Psoas muscle (tissue), 7 donors: ENCODE measurements at regions not wholly inside any gene's neighbourhood (a gene's known extent, or its start where the extent isn't known, plus 50 kb on each side); places are given as distances from the start of the nearest gene placed in this dataset.

ENCODE experiments used
- ATAC-seq, 4 donors: fragments of 200-7000 bp; cut with Tn5 transposase; one replicate each; pipeline ENCODE4 v1.9.1; 2020; ENCODE audit warnings: moderate library complexity in 3 of 4, mild to moderate bottlenecking in 2 of 4
- DNase-seq, 2 donors: peaks; one replicate each; pipeline ENCODE4 v3.0.0-alpha.2; 2020
- H3K27ac ChIP-seq: fragments of 200-600 bp; one replicate; pipeline ENCODE4 v1.8.0; 2022
- H3K27me3 ChIP-seq, 3 donors: fragments of 200-600 bp in 1 of 3; one replicate each; pipeline versions ENCODE4 v1.6.1 to v1.8.0; 2013 to 2022; ENCODE audit warnings: low read length in 2 of 3, mild to moderate bottlenecking in 2 of 3, moderate library complexity in 1 of 3; ENCODE audit not compliant: insufficient read depth in 3 of 3
- H3K36me3 ChIP-seq, 2 donors: fragments of 200-600 bp in 1 of 2; one replicate each; pipeline versions ENCODE4 v1.6.1 to v1.8.0; 2013 to 2022; ENCODE audit warnings: low read depth in 1 of 2, mild to moderate bottlenecking in 1 of 2, moderate library complexity in 1 of 2; ENCODE audit not compliant: insufficient read depth in 1 of 2
- H3K4me1 ChIP-seq: fragments of 200-600 bp; one replicate; pipeline ENCODE4 v1.8.0; 2022
- H3K4me3 ChIP-seq: fragments of 200-600 bp; one replicate; pipeline ENCODE4 v1.8.0; 2022; ENCODE audit warnings: mild to moderate bottlenecking
- H3K9me3 ChIP-seq: fragments of 200-600 bp; one replicate; pipeline ENCODE4 v1.8.0; 2022
- WGBS, 3 donors: extraction: QIAGEN DNeasy Blood & Tissue Kit; methylation state at CpG; one replicate each; pipeline versions ENCODE4 v1.1.6 to v1.1.7; 2013; 5-methylcytosine and 5-hydroxymethylcytosine counted together
- intact Hi-C, 2 donors: fragments of 100-400 bp; cut with DNase I; formaldehyde crosslinking; loops; one replicate each; pipeline versions ENCODE4 v1.11.0 to v1.14.2; 2022
- TF ChIP-seq, protein P1 (sequence below): fragments of 200-600 bp; IDR thresholded peaks from one replicate; pipeline ENCODE4 v1.8.0; 2022; ENCODE audit warnings: antibody characterized with exemption
- donor health status: healthy with polysubstance abuse.
- donor health status: DM: no; HTN: no; CAD: no; lungs with moderate emphysema.
- donor health status: Bipolar disorder and iron deficiency.
- donor health status: healthy.
- donor health status: DM: yes; HTN: yes; CAD: no.
- donor health status: DM: no; HTN: no; CAD: no.
- donor health status: DM: yes; HTN: yes; CAD: no.

DNA sequence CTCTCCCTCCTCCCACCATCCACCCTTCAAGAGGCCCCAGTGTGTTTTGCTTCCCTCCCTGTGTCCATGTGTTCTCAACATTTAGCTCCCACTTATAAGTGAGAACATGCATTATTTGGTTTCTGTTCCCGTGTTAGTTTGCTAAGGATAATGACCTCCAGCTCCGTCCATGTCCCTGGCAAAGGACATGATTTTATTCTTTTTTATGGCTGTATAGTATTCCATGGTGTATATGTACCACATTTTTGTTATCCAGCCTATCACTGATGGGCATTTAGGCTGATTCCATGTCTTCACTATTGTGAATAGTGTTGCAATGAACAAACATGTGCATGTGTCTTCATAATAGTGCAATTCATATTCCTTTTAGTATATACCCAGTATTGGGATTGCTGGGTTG is 79.7 kb downstream of the MRPL32 start:
- ATAC-seq (no peak), DNase-seq (no peak)
- Histone ChIP-seq H3K27me3 (peaks cover 0 to 10% (median 9%) of the 10 kb centered on the region in 3 donors), H3K9me3 (no peaks in the 10 kb centered on the region), H3K27ac (no peak overlapping the region), H3K36me3 (no peaks in the 10 kb centered on the region), H3K4me3 (no peak overlapping the region), H3K4me1 (no peaks in the 10 kb centered on the region)
- intact Hi-C loops = loop anchor here in 1 of 2 donors (10.0 kb wide), 1 partner anchor 127 kb away; no protein-coding TSS in a partner anchor
- TF ChIP-seq, protein P1, sequence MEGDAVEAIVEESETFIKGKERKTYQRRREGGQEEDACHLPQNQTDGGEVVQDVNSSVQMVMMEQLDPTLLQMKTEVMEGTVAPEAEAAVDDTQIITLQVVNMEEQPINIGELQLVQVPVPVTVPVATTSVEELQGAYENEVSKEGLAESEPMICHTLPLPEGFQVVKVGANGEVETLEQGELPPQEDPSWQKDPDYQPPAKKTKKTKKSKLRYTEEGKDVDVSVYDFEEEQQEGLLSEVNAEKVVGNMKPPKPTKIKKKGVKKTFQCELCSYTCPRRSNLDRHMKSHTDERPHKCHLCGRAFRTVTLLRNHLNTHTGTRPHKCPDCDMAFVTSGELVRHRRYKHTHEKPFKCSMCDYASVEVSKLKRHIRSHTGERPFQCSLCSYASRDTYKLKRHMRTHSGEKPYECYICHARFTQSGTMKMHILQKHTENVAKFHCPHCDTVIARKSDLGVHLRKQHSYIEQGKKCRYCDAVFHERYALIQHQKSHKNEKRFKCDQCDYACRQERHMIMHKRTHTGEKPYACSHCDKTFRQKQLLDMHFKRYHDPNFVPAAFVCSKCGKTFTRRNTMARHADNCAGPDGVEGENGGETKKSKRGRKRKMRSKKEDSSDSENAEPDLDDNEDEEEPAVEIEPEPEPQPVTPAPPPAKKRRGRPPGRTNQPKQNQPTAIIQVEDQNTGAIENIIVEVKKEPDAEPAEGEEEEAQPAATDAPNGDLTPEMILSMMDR = no peak
- 83 to 86% (median 84%) methylated on average over 2 of the region's 2 CpGs for WGBS, 3 donors

DNA sequence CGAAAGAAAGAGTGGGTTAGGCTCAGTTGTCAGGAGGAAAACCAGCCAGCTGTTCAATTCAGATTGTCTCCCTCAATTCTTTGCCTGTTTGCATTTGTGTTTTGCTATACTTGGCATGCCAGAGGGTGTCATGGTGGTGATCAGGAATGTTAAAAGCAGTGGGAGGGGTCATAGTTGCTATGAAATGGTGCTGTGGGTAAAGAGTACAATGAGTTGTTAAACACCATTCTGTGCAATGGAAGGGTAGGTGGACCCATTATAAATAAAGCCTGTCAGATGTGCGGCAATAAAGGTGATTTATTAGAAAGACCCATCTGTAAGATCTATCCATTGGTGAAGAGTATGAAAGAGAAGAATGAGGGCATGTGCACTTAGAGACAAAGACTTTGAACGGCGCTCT is 82.2 kb downstream of the MRPL32 start:
- TF ChIP-seq, protein P1 = no peak
- ATAC-seq (no peak), DNase-seq (no peak)
- H3K27me3 ChIP-seq = peaks cover 0 to 10% (median 9%) of the 10 kb centered on the region in 3 donors
- intact Hi-C loops = loop anchor here in 1 of 2 donors (10.0 kb wide), 1 partner anchor 130 kb away; no protein-coding TSS in a partner anchor
- 78 to 84% (median 79%) methylated on average over 4 of the region's 4 CpGs for WGBS, 3 donors
- H3K36me3 ChIP-seq = no peaks in the 10 kb centered on the region
- no peaks in the 10 kb centered on the region for H3K9me3 ChIP-seq
- H3K27ac ChIP-seq = no peak overlapping the region
- H3K4me3 ChIP-seq = no peak overlapping the region
- H3K4me1 ChIP-seq = no peaks in the 10 kb centered on the region

DNA sequence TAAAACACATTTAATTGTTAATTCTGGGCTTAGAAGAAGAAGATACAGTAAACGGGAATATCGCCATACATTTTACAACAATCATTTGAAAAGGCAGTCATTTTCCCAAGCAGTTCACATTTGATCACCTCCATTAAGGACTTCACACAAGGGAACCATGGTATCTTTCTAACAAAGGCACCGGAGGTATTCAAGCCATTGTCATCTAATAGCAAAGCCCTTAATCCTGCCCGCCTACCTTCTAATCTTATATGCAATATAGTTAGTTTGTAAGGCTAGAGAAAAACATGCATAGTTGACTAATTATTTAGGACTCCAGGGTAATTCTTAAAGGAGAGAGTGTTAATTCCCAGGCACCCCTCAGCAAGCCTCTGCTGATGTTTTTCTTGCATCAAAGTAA is 83.1 kb downstream of the MRPL32 start:
- TF ChIP-seq, protein P1 = no peak
- H3K27ac ChIP-seq = no peak overlapping the region
- no peaks in the 10 kb centered on the region for H3K36me3 ChIP-seq
- H3K4me1 ChIP-seq = no peaks in the 10 kb centered on the region
- no peaks in the 10 kb centered on the region for H3K9me3 ChIP-seq
- H3K27me3 ChIP-seq = peaks cover 0 to 10% (median 7%) of the 10 kb centered on the region in 3 donors
- DNase-seq (no peak), ATAC-seq (no peak)
- 84 to 85% (median 85%) methylated on average over 4 of the region's 4 CpGs for WGBS, 3 donors
- intact Hi-C loops = loop anchor here in 1 of 2 donors (10.0 kb wide), 1 partner anchor 130 kb away; no protein-coding TSS in a partner anchor
- no peak overlapping the region for H3K4me3 ChIP-seq

DNA sequence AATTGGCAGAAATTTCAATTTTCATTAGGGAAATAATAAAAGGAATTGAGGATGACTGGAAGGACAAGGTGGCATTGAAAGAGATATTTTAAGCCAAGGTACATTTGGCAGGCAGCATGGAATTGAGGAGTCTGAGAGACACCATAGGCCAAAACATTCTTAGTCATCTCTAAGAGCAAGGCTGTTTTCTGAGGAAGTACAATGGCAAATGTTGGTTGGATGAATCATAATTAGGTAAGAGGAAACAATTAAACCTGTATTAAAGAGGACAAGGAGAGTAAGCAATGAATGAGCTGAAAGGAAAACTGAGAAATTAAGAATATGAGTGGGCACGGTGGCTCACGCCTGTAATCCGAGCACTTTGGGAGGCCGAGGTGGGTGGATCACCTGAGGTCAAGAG is 86.3 kb downstream of the MRPL32 start:
- Histone ChIP-seq H3K36me3 (no peaks in the 10 kb centered on the region), H3K4me3 (no peak overlapping the region), H3K27me3 (peaks cover 2 to 7% (median 2%) of the 10 kb centered on the region in 3 donors), H3K4me1 (no peaks in the 10 kb centered on the region), H3K9me3 (no peaks in the 10 kb centered on the region), H3K27ac (no peak overlapping the region)
- DNase-seq (no peak), ATAC-seq (no peak)
- WGBS, 3 donors = 72 to 83% (median 74%) methylated on average over 4 of the region's 4 CpGs
- TF ChIP-seq, protein P1 = no peak
- intact Hi-C loops = loop anchor here in 1 of 2 donors (10.0 kb wide), 1 partner anchor 134 kb away; no protein-coding TSS in a partner anchor

DNA sequence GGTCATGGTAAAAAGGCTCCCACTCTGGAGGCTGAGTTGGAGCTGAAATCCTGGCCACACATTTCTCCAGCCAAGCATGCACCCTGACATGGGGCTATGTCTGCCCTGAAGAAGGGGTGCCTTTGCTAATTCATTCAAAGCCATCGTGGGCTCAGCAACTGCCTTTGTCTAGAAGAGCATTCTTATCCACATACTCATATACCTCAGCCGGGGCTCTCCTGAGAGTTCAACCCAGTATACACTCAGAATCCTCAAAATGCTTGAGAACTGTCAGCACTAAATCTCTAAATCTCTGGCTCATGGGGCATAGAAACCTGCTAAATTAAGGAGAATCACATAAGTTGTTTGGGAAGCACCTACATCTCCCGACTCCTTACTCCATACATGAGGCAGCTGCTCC is 89.3 kb downstream of the MRPL32 start:
- Histone ChIP-seq H3K4me3 (no peak overlapping the region), H3K9me3 (no peaks in the 10 kb centered on the region), H3K27ac (no peak overlapping the region), H3K27me3 (peaks cover 0 to 2% (median 0%) of the 10 kb centered on the region in 3 donors), H3K36me3 (no peaks in the 10 kb centered on the region), H3K4me1 (no peaks in the 10 kb centered on the region)
- TF ChIP-seq, protein P1 = no peak
- WGBS, 3 donors = 78 to 85% (median 79%) methylated on average over 3 of the region's 3 CpGs
- DNase-seq (no peak), ATAC-seq (no peak)
- intact Hi-C loops = no loop called here
